SK-N-SH (cell line): ENCODE measurements at regions not wholly inside any gene's neighbourhood (a gene's known extent, or its start where the extent isn't known, plus 50 kb on each side); places are given as distances from the start of the nearest gene placed in this dataset.
"Not testable (repeated sequence)": the region's sequence is repeated elsewhere in the genome, so short reads cannot be mapped to it uniquely, and the experiment has no call there.

ENCODE experiments used
- CTCF ChIA-PET: fragments of 300-600, 350-600 bp; formaldehyde crosslinking; extraction: SDS; loops from one replicate; lab custom pipeline; 2021; lab: Yijun Ruan, JAX
- POLR2A ChIA-PET: fragments of 350-600 bp; sonication (Branson Sonifier 250); formaldehyde crosslinking; extraction: SDS; loops from one replicate; lab custom pipeline; 2020; ENCODE audit warnings: antibody characterized with exemption, inconsistent platforms; lab: Yijun Ruan, JAX
- DNase-seq: peaks from one replicate; pipeline ENCODE4 v3.0.0; 2012
- H2AFZ ChIP-seq: fragments of 200-600 bp; sonication (generic); 2 replicates; pipeline ENCODE4 v1.8.1; 2016; ENCODE audit warnings: antibody characterized with exemption, mild to moderate bottlenecking, low read depth
- H3F3A ChIP-seq: fragments of 200-600 bp; sonication (generic); replicated peaks from 2 replicates; pipeline ENCODE3; 2016; ENCODE audit warnings: antibody characterized with exemption, mild to moderate bottlenecking; ENCODE audit not compliant: insufficient read depth
- H3K27ac ChIP-seq, 2 experiments: fragments of 200-500 bp in 1 of 2; fragments of 200-600 bp in 1 of 2; sonication (Bioruptor generic) in 1 of 2; sonication (generic), shearing (Covaris generic) in 1 of 2; 2 replicates each; pipeline versions ENCODE4 v1.5.1 to v1.6.1; 2014 to 2016; ENCODE audit warnings: low read depth in 2 of 2, inconsistent platforms in 1 of 2, low read length in 1 of 2, mild to moderate bottlenecking in 1 of 2, mixed read lengths in 1 of 2
- H3K27me3 ChIP-seq: fragments of 200-600 bp; sonication (generic), shearing (Covaris generic); 2 replicates; pipeline ENCODE4 v1.6.1; 2016; ENCODE audit warnings: mixed run types; ENCODE audit not compliant: insufficient read depth
- H3K36me3 ChIP-seq, 2 experiments: fragments of 200-500 bp in 1 of 2; fragments of 200-600 bp in 1 of 2; sonication (Bioruptor generic) in 1 of 2; sonication (generic) in 1 of 2; replicated peaks in 1 of 2; 2 replicates each; pipeline versions ENCODE3 to v1.5.1; 2014 to 2016; ENCODE audit warnings: low read length in 1 of 2, mild to moderate bottlenecking in 1 of 2; ENCODE audit not compliant: insufficient read depth in 2 of 2, control insufficient read depth in 1 of 2
- H3K4me1 ChIP-seq, 2 experiments: fragments of 200-500 bp in 1 of 2; fragments of 200-600 bp in 1 of 2; sonication (Bioruptor generic) in 1 of 2; sonication (generic), shearing (Covaris generic) in 1 of 2; 2 replicates each; pipeline versions ENCODE4 v1.5.1 to v1.6.1; 2014 to 2016; ENCODE audit warnings: low read depth in 1 of 2, low read length in 1 of 2, mixed run types in 1 of 2; ENCODE audit not compliant: insufficient read depth in 2 of 2, control insufficient read depth in 1 of 2
- H3K4me2 ChIP-seq: fragments of 200-600 bp; sonication (generic), shearing (Covaris generic); 2 replicates; pipeline ENCODE4 v1.6.1; 2017; ENCODE audit warnings: mixed run types
- H3K4me3 ChIP-seq, 2 experiments: fragments of 200-500 bp in 1 of 2; fragments of 200-600 bp in 1 of 2; sonication (Bioruptor generic) in 1 of 2; sonication (generic), shearing (Covaris generic) in 1 of 2; 2 replicates each; pipeline versions ENCODE4 v1.5.1 to v1.8.1; 2014 to 2016; ENCODE audit warnings: low read depth in 2 of 2, inconsistent platforms in 1 of 2, low read length in 1 of 2, mild to moderate bottlenecking in 1 of 2, mixed read lengths in 1 of 2, moderate library complexity in 1 of 2
- H3K79me2 ChIP-seq: fragments of 200-600 bp; sonication (generic); 2 replicates; pipeline ENCODE4 v1.8.1; 2017; ENCODE audit warnings: mild to moderate bottlenecking; ENCODE audit not compliant: insufficient read depth
- H3K9ac ChIP-seq: fragments of 200-600 bp; sonication (generic); 2 replicates; pipeline ENCODE4 v1.6.1; 2017; ENCODE audit warnings: mixed run types
- H3K9me2 ChIP-seq: fragments of 200-600 bp; sonication (generic); 2 replicates; pipeline ENCODE4 v1.6.1; 2017; ENCODE audit warnings: mixed run types
- H3K9me3 ChIP-seq: fragments of 200-600 bp; sonication (generic); 2 replicates; pipeline ENCODE4 v1.6.1; 2017; ENCODE audit warnings: mixed run types, mild to moderate bottlenecking, moderate library complexity
- H4K20me1 ChIP-seq: fragments of 200-600 bp; sonication (generic); 2 replicates; pipeline ENCODE4 v1.6.1; 2017; ENCODE audit warnings: mild to moderate bottlenecking, mixed run types; ENCODE audit not compliant: insufficient read depth
- ELF1 ChIP-seq: IDR thresholded peaks from 2 replicates; pipeline ENCODE4 v1.4.0; 2012
- EP300 ChIP-seq, 2 experiments: IDR thresholded peaks; 2 replicates each; pipeline versions ENCODE4 v1.4.0 to v1.6.1; 2012; ENCODE audit warnings: borderline replicate concordance in 1 of 2, low read depth in 1 of 2, low read length in 1 of 2
- FOSL2 ChIP-seq: IDR thresholded peaks from 2 replicates; pipeline ENCODE4 v1.4.0; 2012; ENCODE audit warnings: low read depth, mild to moderate bottlenecking, moderate library complexity, borderline replicate concordance
- FOXJ3 ChIP-seq: sonication (generic); formaldehyde crosslinking; IDR thresholded peaks from 2 replicates; pipeline ENCODE4 v1.5.1; 2020; ENCODE audit warnings: mild to moderate bottlenecking, missing genetic modification reagents
- FOXM1 ChIP-seq: IDR thresholded peaks from 2 replicates; pipeline ENCODE4 v1.4.0; 2012; ENCODE audit warnings: low read depth, mild to moderate bottlenecking
- GATA2 ChIP-seq: sonication (generic); formaldehyde crosslinking; IDR thresholded peaks from 2 replicates; pipeline ENCODE4 v1.5.0; 2020; ENCODE audit warnings: mild to moderate bottlenecking, missing genetic modification reagents
- MXI1 ChIP-seq: IDR thresholded peaks from 2 replicates; pipeline ENCODE4 v1.6.1; 2012; ENCODE audit warnings: mild to moderate bottlenecking, low read depth, low read length, improper control_type of control experiment
- RAD21 ChIP-seq: IDR thresholded peaks from 2 replicates; pipeline ENCODE4 v1.6.1; 2012; ENCODE audit warnings: mild to moderate bottlenecking, low read length
- RCOR1 ChIP-seq: fragments of 150-350 bp; IDR thresholded peaks from 2 replicates; pipeline ENCODE4 v1.6.1; 2017; ENCODE audit warnings: antibody characterized with exemption, low read length
- TAF1 ChIP-seq: IDR thresholded peaks from 2 replicates; pipeline ENCODE4 v1.6.1; 2012; ENCODE audit warnings: low read depth, mild to moderate bottlenecking, low read length, moderate library complexity, borderline replicate concordance
- TEAD4 ChIP-seq: IDR thresholded peaks from 2 replicates; pipeline ENCODE4 v1.4.0; 2012; ENCODE audit warnings: mild to moderate bottlenecking, borderline replicate concordance; ENCODE audit not compliant: insufficient read depth
- USF1 ChIP-seq: IDR thresholded peaks from 2 replicates; pipeline ENCODE4 v1.4.0; 2012; ENCODE audit warnings: low read depth, borderline replicate concordance
- YY1 ChIP-seq: IDR thresholded peaks from 2 replicates; pipeline ENCODE4 v1.4.0; 2012; ENCODE audit warnings: low read depth, mild to moderate bottlenecking
- WGBS: methylation state at CpG from one replicate; pipeline ENCODE4 v1.1.6; 2017; ENCODE audit warnings: low lambda C conversion rate; 5-methylcytosine and 5-hydroxymethylcytosine counted together
- TF ChIP-seq, protein P1 (sequence below): fragments of 150-350 bp; IDR thresholded peaks from 2 replicates; pipeline ENCODE4 v1.6.1; 2016; ENCODE audit warnings: mild to moderate bottlenecking, low read depth, low read length

DNA sequence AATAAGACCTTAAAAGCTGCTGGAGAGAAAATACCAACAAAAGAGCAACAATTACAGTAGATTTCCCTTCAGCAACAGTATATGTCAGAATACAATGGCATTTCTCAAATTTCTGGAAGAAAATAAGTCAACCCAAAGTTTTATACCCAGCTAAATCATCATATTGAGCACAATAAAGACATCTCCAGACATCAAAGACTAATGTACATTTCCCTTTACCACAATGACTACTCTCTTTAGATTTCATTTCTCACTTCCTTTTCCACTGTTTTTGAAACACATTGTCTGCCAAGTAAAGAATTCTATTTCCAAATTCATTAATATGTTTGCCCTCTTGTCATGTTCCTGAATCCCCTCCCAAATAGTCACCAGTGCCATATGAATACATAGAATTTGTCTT is 111.4 kb downstream of the POU4F1 start (continued):
- TF ChIP-seq, protein P1, sequence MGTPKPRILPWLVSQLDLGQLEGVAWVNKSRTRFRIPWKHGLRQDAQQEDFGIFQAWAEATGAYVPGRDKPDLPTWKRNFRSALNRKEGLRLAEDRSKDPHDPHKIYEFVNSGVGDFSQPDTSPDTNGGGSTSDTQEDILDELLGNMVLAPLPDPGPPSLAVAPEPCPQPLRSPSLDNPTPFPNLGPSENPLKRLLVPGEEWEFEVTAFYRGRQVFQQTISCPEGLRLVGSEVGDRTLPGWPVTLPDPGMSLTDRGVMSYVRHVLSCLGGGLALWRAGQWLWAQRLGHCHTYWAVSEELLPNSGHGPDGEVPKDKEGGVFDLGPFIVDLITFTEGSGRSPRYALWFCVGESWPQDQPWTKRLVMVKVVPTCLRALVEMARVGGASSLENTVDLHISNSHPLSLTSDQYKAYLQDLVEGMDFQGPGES, result no peak
- no peak for TF ChIP-seq FOXJ3 (CRISPR knock-in tag)
- TF ChIP-seq ELF1, result no peak
- TF ChIP-seq TAF1, result no peak
- TF ChIP-seq TEAD4, result no peak
- TF ChIP-seq FOXM1, result no peak

GRCh38 chr13:78490225-78490624 is 113.1 kb downstream of the POU4F1 start:
- H3K4me1 ChIP-seq, H4K20me1 ChIP-seq, H3F3A ChIP-seq, H3K27me3 ChIP-seq, H3K4me3 ChIP-seq, H3K9ac ChIP-seq, H3K36me3 ChIP-seq, POLR2A ChIA-PET, H3K9me2 ChIP-seq, CTCF ChIA-PET, H2AFZ ChIP-seq, H3K4me2 ChIP-seq, DNase-seq, H3K27ac ChIP-seq, H3K79me2 ChIP-seq, H3K9me3 ChIP-seq: not testable (repeated sequence)
- WGBS, result 46% methylated on average over 7 of the region's 7 CpGs

DNA sequence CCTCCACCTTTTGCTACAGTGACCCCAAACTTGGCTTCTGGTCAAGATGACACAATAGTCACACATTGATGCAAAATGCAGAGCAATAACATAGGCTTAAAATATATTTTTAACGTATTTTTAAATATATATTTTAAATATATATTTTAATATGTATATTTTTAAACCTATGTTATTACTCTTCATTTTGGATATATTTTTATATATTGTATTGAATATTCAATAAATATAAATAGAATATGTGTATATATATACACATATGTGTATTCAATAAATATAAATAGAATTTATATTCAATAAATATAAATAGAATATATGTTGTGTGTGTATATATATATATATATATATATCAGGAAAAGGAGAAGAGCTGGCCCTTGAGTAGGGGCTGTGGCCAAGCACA is 115.6 kb downstream of the POU4F1 start:
- ChIA-PET POLR2A (no interaction called here), CTCF (no interaction called here)
- Histone ChIP-seq H3K4me1 (no peaks in the 10 kb centered on the region), H3F3A (no peaks in the 10 kb centered on the region), H3K36me3 (no peaks in the 10 kb centered on the region), H3K9me2 (no peaks in the 10 kb centered on the region), H3K27ac (no peak overlapping the region), H3K79me2 (no peaks in the 10 kb centered on the region), H2AFZ (no peak overlapping the region), H3K4me3 (no peak overlapping the region), H3K9me3 (no peaks in the 10 kb centered on the region; the same call in 1 of the 2 replicates), H4K20me1 (no peaks in the 10 kb centered on the region), H3K9ac (no peak overlapping the region), H3K27me3 (no peaks in the 10 kb centered on the region), H3K4me2 (no peak overlapping the region)
- DNase-seq, result no peak
- WGBS, result 12% methylated on average over 1 of the region's 1 CpG
- TF ChIP-seq ELF1 (no peak), FOSL2 (no peak), USF1 (no peak), RCOR1 (no peak), EP300 (IDR thresholded peaks at IDR 0.05; ENCODE audit: borderline replicate concordance in 1 of 2, low read depth in 1 of 2, low read length in 1 of 2) (no peak), MXI1 (no peak), GATA2 (no peak), RAD21 (no peak), YY1 (no peak)
- TF ChIP-seq, protein P1, result no peak
